ENCODE measurements at regions not wholly inside any gene's neighbourhood (a gene's known extent, or its start where the extent isn't known, plus 50 kb on each side); places are given as distances from the start of the nearest gene placed in this dataset.

- no peaks in the 10 kb centered on the region for H3K36me3 Mint-ChIP-seq (ENCODE audit: insufficient read depth, unreplicated experiment)
- no peak for TF ChIP-seq CTCF (IDR thresholded peaks at IDR 0.05; ENCODE audit: unreplicated experiment)
- H3K27ac Mint-ChIP-seq (ENCODE audit: unreplicated experiment), result no peak overlapping the region
- intact Hi-C loops (cut with micrococcal nuclease; ENCODE audit: unreplicated experiment), result loop anchor here (1.0 kb wide), 1 partner anchor 30 kb away; no protein-coding TSS in a partner anchor
- H3K4me1 Mint-ChIP-seq (ENCODE audit: low read depth, unreplicated experiment), result no peaks in the 10 kb centered on the region
- no peaks in the 10 kb centered on the region for H3K27me3 Mint-ChIP-seq (ENCODE audit: unreplicated experiment)
- no peak overlapping the region for H3K4me3 Mint-ChIP-seq (ENCODE audit: low read depth, unreplicated experiment)
- CTCF ChIA-PET, result no interaction called here
- H3K9me3 Mint-ChIP-seq (ENCODE audit: low read depth, unreplicated experiment), result peaks cover 2% of the 10 kb centered on the region
- DNase-seq, result no peak
- no TSS peak for BruUV-seq (replicated peaks)
These were observed 219.2 kb upstream of the SGO1 start for GRCh38 chr3:20405231-20405630.

DNA sequence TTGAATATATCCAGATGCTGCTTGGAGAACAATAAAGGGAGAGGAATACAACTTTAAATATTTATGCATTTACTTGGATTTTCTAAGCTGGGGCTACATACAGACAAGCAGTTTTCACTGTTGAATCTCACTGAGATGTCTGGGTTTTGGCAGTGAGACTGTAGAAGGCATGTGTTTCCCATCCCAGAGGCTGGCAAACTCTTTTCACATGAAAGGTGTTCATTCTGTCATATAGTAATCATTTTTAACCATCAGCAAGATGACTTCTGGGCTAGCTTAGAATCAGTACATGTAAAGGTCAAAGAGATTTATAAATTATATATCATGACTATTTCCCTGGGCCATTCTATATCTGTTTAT, 218.7 kb upstream of the SGO1 start:
- DNase-seq, result no peak
- Mint-ChIP-seq H3K36me3 (ENCODE audit: insufficient read depth, unreplicated experiment) (no peaks in the 10 kb centered on the region), H3K9me3 (ENCODE audit: low read depth, unreplicated experiment) (peaks cover 2% of the 10 kb centered on the region), H3K4me1 (ENCODE audit: low read depth, unreplicated experiment) (no peaks in the 10 kb centered on the region), H3K4me3 (ENCODE audit: low read depth, unreplicated experiment) (no peak overlapping the region), H3K27me3 (ENCODE audit: unreplicated experiment) (no peaks in the 10 kb centered on the region), H3K27ac (ENCODE audit: unreplicated experiment) (no peak overlapping the region)
- no TSS peak for BruUV-seq (replicated peaks)
- CTCF ChIA-PET, result no interaction called here
- intact Hi-C loops (cut with micrococcal nuclease; ENCODE audit: unreplicated experiment), result loop anchor here (1.0 kb wide), 1 partner anchor 29 kb away; no protein-coding TSS in a partner anchor
- TF ChIP-seq CTCF (IDR thresholded peaks at IDR 0.05; ENCODE audit: unreplicated experiment), result no peak

- CTCF ChIA-PET, result no interaction called here
- no peak overlapping the region for H3K4me3 Mint-ChIP-seq (ENCODE audit: low read depth, unreplicated experiment)
- H3K4me1 Mint-ChIP-seq (ENCODE audit: low read depth, unreplicated experiment), result no peaks in the 10 kb centered on the region
- no peaks in the 10 kb centered on the region for H3K36me3 Mint-ChIP-seq (ENCODE audit: insufficient read depth, unreplicated experiment)
- H3K27ac Mint-ChIP-seq (ENCODE audit: unreplicated experiment), result no peak overlapping the region
- no peaks in the 10 kb centered on the region for H3K27me3 Mint-ChIP-seq (ENCODE audit: unreplicated experiment)
- intact Hi-C loops (cut with micrococcal nuclease; ENCODE audit: unreplicated experiment), result no loop called here
- peaks cover 1% of the 10 kb centered on the region for H3K9me3 Mint-ChIP-seq (ENCODE audit: low read depth, unreplicated experiment)
- TF ChIP-seq CTCF (IDR thresholded peaks at IDR 0.05; ENCODE audit: unreplicated experiment), result no peak
- BruUV-seq (replicated peaks), result no TSS peak
- no peak for DNase-seq
These were observed 218.2 kb upstream of the SGO1 start for GRCh38 chr3:20403986-20404740.

- Mint-ChIP-seq H3K4me1 (ENCODE audit: low read depth, unreplicated experiment) (no peaks in the 10 kb centered on the region), H3K27me3 (ENCODE audit: unreplicated experiment) (no peaks in the 10 kb centered on the region), H3K27ac (ENCODE audit: unreplicated experiment) (no peak overlapping the region), H3K9me3 (ENCODE audit: low read depth, unreplicated experiment) (no peaks in the 10 kb centered on the region), H3K4me3 (ENCODE audit: low read depth, unreplicated experiment) (no peak overlapping the region), H3K36me3 (ENCODE audit: insufficient read depth, unreplicated experiment) (no peaks in the 10 kb centered on the region)
- no TSS peak for BruUV-seq (replicated peaks)
- CTCF ChIA-PET, result no interaction called here
- DNase-seq, result no peak
- TF ChIP-seq CTCF (IDR thresholded peaks at IDR 0.05; ENCODE audit: unreplicated experiment), result no peak
- intact Hi-C loops (cut with micrococcal nuclease; ENCODE audit: unreplicated experiment), result no loop called here
These were observed 215.2 kb upstream of the SGO1 start for GRCh38 chr3:20401253-20401652.

All from Calu3 (cell line).